HG03159 (cell line): ENCODE measurements at regions not wholly inside any gene's neighbourhood (a gene's known extent, or its start where the extent isn't known, plus 50 kb on each side); places are given as distances from the start of the nearest gene placed in this dataset.

Source experiments
- ATAC-seq: cut with Tn5 transposase; IDR thresholded peaks from one replicate; pipeline ENCODE4 v1.9.1; 2021; ENCODE audit warnings: mild to moderate bottlenecking, moderate library complexity; ENCODE audit not compliant: unreplicated experiment

DNA sequence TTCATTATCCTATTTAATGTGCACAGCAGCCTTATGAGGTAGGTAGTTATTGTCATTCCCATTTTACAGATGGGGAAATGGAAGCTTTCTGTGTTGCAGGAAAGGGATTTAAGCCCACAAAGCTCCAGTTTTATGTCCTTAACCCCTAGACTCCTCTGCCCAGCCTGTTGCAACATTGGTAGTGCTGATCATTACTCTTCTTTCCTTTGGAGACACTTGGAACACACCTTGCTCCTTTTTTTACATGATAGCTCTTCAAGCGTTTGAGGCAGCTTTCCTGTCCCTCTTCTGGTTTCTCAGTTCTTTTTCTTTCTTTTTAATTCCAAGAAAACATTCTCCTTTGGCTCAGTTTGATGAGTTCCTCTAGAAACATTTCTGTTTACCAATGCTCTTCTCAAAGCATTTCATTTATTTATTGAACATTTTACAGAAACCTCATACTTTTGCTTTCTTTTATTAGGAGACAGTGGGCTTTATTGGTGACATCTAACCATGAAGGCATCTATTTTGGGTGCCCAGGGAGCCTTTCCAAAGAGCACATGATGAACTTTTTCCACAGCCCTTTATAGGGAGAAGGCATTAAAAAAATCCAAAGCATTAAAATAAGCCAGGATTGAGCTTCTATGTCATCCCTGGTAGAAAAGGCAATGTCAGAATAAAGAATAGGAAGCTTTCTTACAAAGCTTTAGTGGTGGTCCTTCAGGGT lies 218.0 kb downstream of the TMEM38B start:
- ATAC-seq = no peak

DNA sequence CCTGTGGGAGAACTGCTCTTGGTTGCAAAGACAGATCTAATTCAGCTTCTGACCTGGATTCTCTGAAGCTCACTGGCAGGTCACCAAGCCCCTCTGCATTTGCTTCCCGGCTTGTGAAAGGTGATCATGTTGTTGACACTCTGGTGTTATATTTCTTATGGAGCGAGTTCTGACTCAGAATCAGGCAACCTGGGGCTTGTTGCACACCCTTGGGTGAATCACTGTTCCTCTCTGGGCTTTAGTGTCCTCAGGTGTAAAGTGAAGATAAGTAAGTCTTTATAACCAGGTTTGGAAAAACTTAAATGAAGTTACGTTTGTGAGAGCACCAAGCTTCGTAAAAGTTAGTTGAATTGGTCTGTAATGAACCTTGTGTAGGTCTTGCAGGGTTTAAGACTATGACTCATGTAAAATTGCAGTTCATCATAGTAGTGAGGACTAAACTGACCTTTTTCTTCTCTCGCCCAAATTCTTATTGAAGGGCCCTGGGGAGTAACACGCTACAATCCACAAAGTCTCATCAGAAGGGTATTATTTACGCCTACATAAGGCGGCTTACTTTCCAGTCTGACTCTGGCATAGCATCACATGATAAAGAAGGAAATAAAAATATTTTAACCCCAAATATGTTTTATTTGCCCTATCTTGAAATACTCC lies 218.6 kb downstream of the TMEM38B start:
- no peak for ATAC-seq

GRCh38 chr9:105921057-105921726 lies 226.9 kb downstream of the TMEM38B start:
- ATAC-seq = no peak

DNA sequence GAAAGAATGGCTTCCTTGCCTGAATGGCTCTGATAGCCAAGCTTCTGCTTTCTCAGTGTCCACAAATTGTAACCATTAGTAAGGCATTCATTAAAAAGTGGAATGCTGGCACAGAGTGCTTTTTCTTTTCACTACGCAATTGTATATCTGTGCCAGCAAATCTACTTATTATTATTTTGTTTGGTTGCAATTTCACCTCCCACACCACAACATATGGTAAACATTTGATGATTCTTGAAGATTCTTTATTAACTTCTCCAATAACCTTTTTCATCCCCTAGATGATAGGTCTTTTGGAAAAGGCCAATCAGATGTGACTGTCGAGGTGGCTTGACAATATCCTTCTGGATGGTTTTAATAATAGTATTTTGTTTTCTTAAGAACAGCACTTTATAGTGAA lies 234.1 kb downstream of the TMEM38B start:
- no peak for ATAC-seq

- no peak for ATAC-seq
These were observed 235.8 kb downstream of the TMEM38B start for GRCh38 chr9:105930011-105930627.

GRCh38 chr9:105932276-105932675 lies 237.9 kb downstream of the TMEM38B start:
- no peak for ATAC-seq

DNA sequence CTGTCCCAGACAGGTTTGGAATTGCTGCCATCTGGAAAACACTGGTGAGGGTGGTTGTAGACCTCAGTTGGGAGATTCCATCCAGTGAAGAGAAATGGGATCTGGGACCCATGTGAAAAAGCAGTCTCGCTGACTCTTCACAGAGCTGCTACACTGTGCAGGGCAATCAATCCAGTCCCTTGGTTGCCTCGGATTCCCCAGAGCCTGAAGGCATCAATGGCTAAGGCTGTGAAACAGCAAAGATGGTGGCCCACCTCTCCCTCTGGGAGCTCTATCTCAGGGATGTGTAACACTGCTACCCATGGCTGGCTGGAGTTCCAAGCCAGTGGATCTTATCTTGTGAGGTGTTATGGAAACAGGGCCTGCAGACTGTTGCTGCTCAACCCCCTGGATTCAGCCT lies 256.1 kb downstream of the TMEM38B start:
- ATAC-seq = no peak

GRCh38 chr9:105950894-105951293 lies 256.6 kb downstream of the TMEM38B start:
- no peak for ATAC-seq

GRCh38 chr9:105954517-105954916 lies 260.2 kb downstream of the TMEM38B start:
- ATAC-seq = no peak

- peak; percentile 76 for ATAC-seq
These were observed 263.5 kb downstream of the TMEM38B start for GRCh38 chr9:105957830-105958229.

DNA sequence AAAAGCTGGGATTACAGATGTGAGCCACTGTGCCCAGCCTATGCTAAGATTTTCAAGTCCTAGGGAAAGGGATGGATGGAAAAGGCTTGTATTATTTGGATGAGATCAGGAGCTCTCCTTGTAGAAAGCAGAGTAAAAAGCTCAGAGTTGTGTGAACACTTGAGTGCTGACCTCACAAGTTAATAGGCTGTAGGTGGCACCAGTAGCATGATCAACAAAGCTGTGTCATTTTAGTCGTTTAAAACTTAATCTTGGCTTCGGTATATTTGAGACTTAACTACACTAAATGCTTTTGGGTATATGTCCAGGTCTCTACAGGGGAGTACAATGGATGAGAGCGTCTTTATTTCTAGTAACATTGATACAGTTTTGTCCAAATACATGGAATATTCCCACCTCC lies 264.2 kb downstream of the TMEM38B start:
- ATAC-seq = no peak

DNA sequence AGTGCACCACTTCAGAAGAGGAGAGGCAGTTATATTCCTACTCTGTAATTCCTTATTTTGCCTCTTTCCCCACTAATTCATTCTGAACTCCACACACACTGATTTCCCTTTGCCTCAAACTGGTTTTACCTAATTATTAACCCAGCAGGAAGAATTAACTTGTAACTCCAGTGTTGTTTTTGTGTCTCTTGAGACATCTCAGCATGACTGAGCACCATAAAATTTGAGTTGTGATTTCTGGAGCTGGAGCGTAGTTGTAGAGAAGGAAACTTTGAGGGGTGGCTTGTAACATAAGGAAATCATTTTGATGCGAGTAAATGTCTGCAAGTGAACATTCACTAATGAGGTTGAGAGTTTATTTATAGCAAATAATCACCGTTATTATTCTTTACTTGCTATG lies 265.2 kb downstream of the TMEM38B start:
- ATAC-seq = no peak

DNA sequence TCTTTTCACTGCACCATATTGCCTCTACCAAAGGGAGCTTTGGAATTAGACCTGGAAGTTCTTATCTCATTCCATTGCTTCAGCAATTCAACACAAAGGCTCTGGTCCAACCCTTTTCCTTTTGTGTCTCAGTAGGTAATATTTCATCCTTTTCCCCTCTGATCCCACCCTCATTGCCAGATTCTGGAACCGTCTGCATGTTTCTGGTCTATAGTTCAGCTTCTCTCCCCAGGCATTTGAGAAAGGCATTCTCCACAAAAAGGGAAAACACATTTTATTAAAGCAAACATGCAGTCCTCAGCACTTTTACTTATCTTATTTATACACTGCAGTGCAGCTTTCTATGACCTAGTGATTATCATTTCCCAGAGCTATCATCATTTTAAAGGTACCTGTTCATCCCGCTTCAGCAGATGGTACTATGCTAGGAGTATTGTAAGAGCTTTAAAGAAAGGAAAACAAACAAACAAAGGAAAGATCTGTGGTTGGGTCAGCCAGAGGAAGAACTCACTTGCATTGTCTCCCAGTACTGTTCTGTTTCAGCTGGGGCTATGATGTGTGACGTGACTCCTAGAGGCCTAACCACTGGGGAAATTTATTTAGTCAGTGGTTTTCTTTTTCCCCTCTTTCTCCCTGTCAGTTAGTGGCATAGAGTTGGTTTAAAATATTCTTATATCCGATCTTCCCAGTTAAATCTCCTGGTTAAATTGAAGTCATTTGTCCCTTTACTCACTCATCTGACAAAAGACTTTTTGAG lies 269.2 kb downstream of the TMEM38B start:
- ATAC-seq = no peak

- no peak for ATAC-seq
These were observed 269.8 kb downstream of the TMEM38B start for GRCh38 chr9:105964156-105964555.

DNA sequence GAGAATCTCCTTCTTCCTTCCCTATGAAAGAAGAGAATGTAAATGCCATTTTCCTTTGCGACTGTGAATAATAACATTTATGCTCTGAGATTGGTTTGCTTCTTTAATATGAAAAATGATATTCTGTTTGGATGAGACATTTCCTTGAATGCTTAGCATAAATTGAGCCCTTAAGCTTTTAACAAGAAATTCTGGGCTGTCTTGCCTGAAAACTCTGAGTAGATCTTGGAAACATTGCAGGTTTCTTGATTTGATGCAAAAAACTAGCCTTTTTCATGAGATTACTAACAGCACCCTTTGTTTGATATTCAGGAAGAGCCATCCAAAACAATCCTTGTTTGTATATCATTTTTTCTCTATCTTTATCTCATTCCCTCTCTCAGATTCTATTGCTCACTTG lies 272.5 kb downstream of the TMEM38B start:
- no peak for ATAC-seq

DNA sequence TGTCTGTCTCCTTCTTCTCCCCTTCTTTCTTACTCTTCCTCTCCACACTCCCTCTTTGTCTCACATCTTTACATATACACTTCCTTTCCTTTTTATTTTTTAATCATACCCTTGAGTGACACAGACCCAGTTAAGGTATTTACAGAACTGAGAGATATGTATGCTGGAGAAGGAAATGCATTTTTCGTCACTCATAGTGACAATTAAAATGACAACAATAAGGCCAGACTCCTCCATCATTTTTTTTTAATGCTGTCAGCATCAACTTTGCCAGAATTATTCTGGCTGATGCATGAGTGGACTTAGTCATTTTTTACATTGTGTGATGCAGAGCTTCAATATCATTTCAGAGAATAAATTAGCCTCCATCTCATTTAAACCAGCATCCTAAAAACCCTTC lies 272.9 kb downstream of the TMEM38B start:
- no peak for ATAC-seq

GRCh38 chr9:105967797-105968196 lies 273.5 kb downstream of the TMEM38B start:
- ATAC-seq = no peak

GRCh38 chr9:105968811-105969466 lies 274.6 kb downstream of the TMEM38B start:
- ATAC-seq = no peak

DNA sequence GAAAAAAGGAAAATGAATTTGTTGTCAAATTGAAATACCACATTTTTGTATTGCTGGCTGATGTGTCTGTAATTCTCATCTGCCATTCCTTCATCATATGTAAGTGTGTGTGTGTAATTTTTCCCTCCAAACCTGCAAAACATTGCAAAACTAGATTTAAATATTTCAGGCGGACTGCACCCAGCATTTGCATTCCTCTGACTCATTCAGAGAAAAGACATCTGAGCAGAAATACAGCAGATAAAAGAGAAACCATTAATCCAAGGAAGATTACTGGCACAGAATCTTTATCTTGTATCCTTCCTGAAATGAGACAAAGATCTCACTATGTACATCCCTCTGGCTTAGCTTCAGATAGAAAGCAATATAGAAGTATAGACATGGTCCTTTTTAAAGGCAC lies 275.3 kb downstream of the TMEM38B start:
- no peak for ATAC-seq

GRCh38 chr9:105971986-105972385 lies 277.6 kb downstream of the TMEM38B start:
- no peak for ATAC-seq
